AG04449 (cell line): ENCODE measurements at regions not wholly inside any gene's neighbourhood (a gene's known extent, or its start where the extent isn't known, plus 50 kb on each side); places are given as distances from the start of the nearest gene placed in this dataset.
"Not testable (repeated sequence)": the region's sequence is repeated elsewhere in the genome, so short reads cannot be mapped to it uniquely, and the experiment has no call there.

Source experiments
- CTCF ChIA-PET: fragments of 350-600 bp; formaldehyde crosslinking; extraction: SDS; loops from one replicate; lab custom pipeline; 2021; ENCODE audit warnings: antibody characterized with exemption; lab: Yijun Ruan, JAX
- POLR2A ChIA-PET: fragments of 400-600, 350-600 bp; formaldehyde crosslinking; extraction: SDS; loops from one replicate; lab custom pipeline; 2020; ENCODE audit warnings: antibody characterized with exemption, inconsistent platforms; lab: Yijun Ruan, JAX
- DNase-seq: peaks from one replicate; pipeline ENCODE4 v3.0.0-alpha.2; 2010; ENCODE audit warnings: low read depth, low spot score
- H3K4me3 ChIP-seq: 2 replicates; pipeline ENCODE4 v1.5.1; 2011; ENCODE audit warnings: low read depth, mild to moderate bottlenecking, control low read depth, low read length
- CTCF ChIP-seq: IDR thresholded peaks from one replicate; pipeline ENCODE4 v1.5.1; 2011; ENCODE audit warnings: mild to moderate bottlenecking, moderate library complexity, low read length, control low read depth, inconsistent platforms; ENCODE audit not compliant: insufficient read depth; ENCODE audit errors: missing control alignments

GRCh38 chr1:222971146-222971545 is 156.3 kb downstream of the DISP1 start:
- CTCF ChIA-PET: interaction anchor here (1.8 kb wide), 1 partner anchor 119 kb away, joined by 4 read pairs; no protein-coding TSS in a partner anchor
- no peak for TF ChIP-seq CTCF
- no peak for DNase-seq
- no peak overlapping the region for H3K4me3 ChIP-seq
- POLR2A ChIA-PET: no interaction called here

- no peak for DNase-seq
- H3K4me3 ChIP-seq: no peak overlapping the region
- CTCF ChIA-PET: no interaction called here
- POLR2A ChIA-PET: no interaction called here
- no peak for TF ChIP-seq CTCF
Measured at GRCh38 chr1:222973561-222973960, 158.7 kb downstream of the DISP1 start.

GRCh38 chr1:222974496-222974895 is 159.7 kb downstream of the DISP1 start:
- peak; percentile 94 for DNase-seq
- CTCF ChIA-PET: interaction anchor here (1.0 kb wide), 1 partner anchor 124 kb away, joined by 3 read pairs; no protein-coding TSS in a partner anchor

GRCh38 chr1:222975472-222976122 is 160.8 kb downstream of the DISP1 start:
- H3K4me3 ChIP-seq: no peak overlapping the region
- CTCF ChIA-PET: interaction anchor here (0.7 to 1.0 kb wide), 2 partner anchors 115 to 125 kb away, joined by 3 read pairs; no protein-coding TSS in a partner anchor
- POLR2A ChIA-PET: interaction anchor here (0.6 kb wide), 2 partner anchors 34 to 93 kb away, joined by 4 read pairs; no protein-coding TSS in a partner anchor
- DNase-seq: no peak
- no peak for TF ChIP-seq CTCF

More at GRCh38 chr1:222974496-222974895, 159.7 kb downstream of the DISP1 start:
- POLR2A ChIA-PET: no interaction called here
- no peak for TF ChIP-seq CTCF
- H3K4me3 ChIP-seq: no peak overlapping the region

GRCh38 chr1:222976453-222976852 is 161.6 kb downstream of the DISP1 start:
- POLR2A ChIA-PET: no interaction called here
- no peak overlapping the region for H3K4me3 ChIP-seq
- DNase-seq: no peak
- TF ChIP-seq CTCF: no peak
- CTCF ChIA-PET: no interaction called here

GRCh38 chr1:222977294-222977693 is 162.5 kb downstream of the DISP1 start:
- CTCF ChIA-PET, POLR2A ChIA-PET, DNase-seq, H3K4me3 ChIP-seq: not testable (repeated sequence)

GRCh38 chr1:222979561-222979960 is 163.5 kb downstream of the TLR5 start:
- ChIA-PET CTCF (no interaction called here), POLR2A (no interaction called here)
- H3K4me3 ChIP-seq: no peak overlapping the region
- DNase-seq: no peak
- no peak for TF ChIP-seq CTCF
